Neural progenitor cell (in vitro differentiated cells): ENCODE measurements at regions not wholly inside any gene's neighbourhood (a gene's known extent, or its start where the extent isn't known, plus 50 kb on each side); places are given as distances from the start of the nearest gene placed in this dataset.

ENCODE experiments used
- DNase-seq: peaks from one replicate; pipeline ENCODE4 v3.0.0-alpha.2; 2016; ENCODE audit warnings: low spot score
- H2AFZ ChIP-seq: fragments of 200-600 bp; sonication (generic); replicated peaks from 2 replicates; pipeline ENCODE4 v1.6.1; 2016; ENCODE audit warnings: antibody characterized with exemption
- H3F3A ChIP-seq: fragments of 200-600 bp; sonication (generic); 2 replicates; pipeline ENCODE4 v1.6.1; 2016; ENCODE audit warnings: antibody characterized with exemption, low read depth
- H3K27ac ChIP-seq: fragments of 200-600 bp; sonication (generic); 2 replicates; pipeline ENCODE4 v1.5.1; 2016; ENCODE audit warnings: mild to moderate bottlenecking
- H3K27me3 ChIP-seq: fragments of 200-600 bp; sonication (generic); 2 replicates; pipeline ENCODE4 v1.6.1; 2016; ENCODE audit warnings: mild to moderate bottlenecking, moderate library complexity
- H3K36me3 ChIP-seq: fragments of 200-600 bp; sonication (generic); 2 replicates; pipeline ENCODE4 v1.5.1; 2016
- H3K4me1 ChIP-seq: fragments of 200-600 bp; sonication (generic); 2 replicates; pipeline ENCODE4 v1.6.1; 2016; ENCODE audit warnings: mixed run types
- H3K4me2 ChIP-seq: fragments of 200-600 bp; sonication (generic); 2 replicates; pipeline ENCODE4 v1.6.1; 2016
- H3K4me3 ChIP-seq: fragments of 200-600 bp; sonication (generic); 2 replicates; pipeline ENCODE4 v1.5.1; 2016
- H3K79me2 ChIP-seq: fragments of 200-600 bp; sonication (generic); 2 replicates; pipeline ENCODE4 v1.6.1; 2016; ENCODE audit warnings: low read depth
- H3K9ac ChIP-seq: fragments of 200-600 bp; sonication (generic); 2 replicates; pipeline ENCODE4 v1.6.1; 2016
- H3K9me3 ChIP-seq: fragments of 200-600 bp; sonication (generic); 2 replicates; pipeline ENCODE4 v1.5.1; 2016; ENCODE audit warnings: low read depth
- H4K20me1 ChIP-seq: fragments of 200-600 bp; sonication (generic); 2 replicates; pipeline ENCODE4 v1.6.1; 2016; ENCODE audit warnings: low read depth
- H3K27ac Mint-ChIP-seq: 3 replicates; pipeline ENCODE4 v1.8.0; 2021; ENCODE audit warnings: mixed read lengths
- H3K27me3 Mint-ChIP-seq: 2 replicates; pipeline ENCODE4 v1.8.0; 2022; ENCODE audit warnings: low read depth, mild to moderate bottlenecking, inconsistent platforms, moderate library complexity, mixed read lengths; ENCODE audit not compliant: insufficient read depth
- H3K36me3 Mint-ChIP-seq: 3 replicates; pipeline ENCODE4 v1.8.0; 2021; ENCODE audit warnings: mixed read lengths
- H3K4me1 Mint-ChIP-seq: 3 replicates; pipeline ENCODE4 v1.8.0; 2021; ENCODE audit warnings: mixed read lengths
- H3K4me3 Mint-ChIP-seq: 3 replicates; pipeline ENCODE4 v1.8.0; 2021; ENCODE audit warnings: mild to moderate bottlenecking, moderate library complexity, mixed read lengths
- H3K9me3 Mint-ChIP-seq: 3 replicates; pipeline ENCODE4 v1.8.0; 2020; ENCODE audit warnings: mixed read lengths
- CTCF ChIP-seq: fragments of 200-600 bp; sonication (generic); IDR thresholded peaks from 2 replicates; pipeline ENCODE4 v1.5.1; 2017; ENCODE audit warnings: antibody characterized with exemption, mild to moderate bottlenecking
- EZH2 ChIP-seq: fragments of 200-600 bp; sonication (generic); IDR thresholded peaks from 2 replicates; pipeline ENCODE4 v1.6.1; 2017; ENCODE audit warnings: antibody characterized with exemption, mild to moderate bottlenecking, moderate library complexity
- EZH2phosphoT487 ChIP-seq: fragments of 200-600 bp; sonication (generic); IDR thresholded peaks from 2 replicates; pipeline ENCODE4 v1.6.1; 2017; ENCODE audit warnings: antibody characterized with exemption

GRCh38 chr2:18093196-18093595 is 214.7 kb downstream of the KCNS3 start:
- no peaks in the 10 kb centered on the region for H3K27me3 Mint-ChIP-seq
- no peaks in the 10 kb centered on the region for H3K36me3 Mint-ChIP-seq
- Histone ChIP-seq H3K9me3 (no peaks in the 10 kb centered on the region), H4K20me1 (no peaks in the 10 kb centered on the region), H3K4me2 (no peak overlapping the region), H3F3A (no peaks in the 10 kb centered on the region), H3K79me2 (no peaks in the 10 kb centered on the region), H3K36me3 (no peaks in the 10 kb centered on the region), H3K4me1 (no peaks in the 10 kb centered on the region), H3K4me3 (no peak overlapping the region), H3K27ac (no peak overlapping the region), H3K9ac (no peak overlapping the region), H3K27me3 (no peaks in the 10 kb centered on the region), H2AFZ (no peak overlapping the region)
- H3K4me3 Mint-ChIP-seq = no peak overlapping the region
- H3K9me3 Mint-ChIP-seq = no peaks in the 10 kb centered on the region
- peaks cover 3% of the 10 kb centered on the region for H3K4me1 Mint-ChIP-seq
- TF ChIP-seq EZH2 (no peak), EZH2phosphoT487 (no peak), CTCF (no peak)
- no peak overlapping the region for H3K27ac Mint-ChIP-seq
- DNase-seq = no peak

- Mint-ChIP-seq H3K27ac (no peak overlapping the region), H3K9me3 (no peaks in the 10 kb centered on the region), H3K36me3 (no peaks in the 10 kb centered on the region), H3K4me3 (no peak overlapping the region), H3K27me3 (no peaks in the 10 kb centered on the region), H3K4me1 (peaks cover 3% of the 10 kb centered on the region)
- Histone ChIP-seq H4K20me1 (no peaks in the 10 kb centered on the region), H3K4me1 (no peaks in the 10 kb centered on the region), H3K27ac (no peak overlapping the region), H3K27me3 (no peaks in the 10 kb centered on the region), H3F3A (no peaks in the 10 kb centered on the region), H3K4me3 (no peak overlapping the region), H3K4me2 (no peak overlapping the region), H3K9ac (no peak overlapping the region), H3K79me2 (no peaks in the 10 kb centered on the region), H3K9me3 (no peaks in the 10 kb centered on the region), H3K36me3 (no peaks in the 10 kb centered on the region), H2AFZ (no peak overlapping the region)
- TF ChIP-seq CTCF = no peak
- no peak for TF ChIP-seq EZH2phosphoT487
- no peak for TF ChIP-seq EZH2
- no peak for DNase-seq
Measured at GRCh38 chr2:18092760-18093159, 214.3 kb downstream of the KCNS3 start.

- no peak for DNase-seq
- no peaks in the 10 kb centered on the region for H3K36me3 ChIP-seq
- H3K9me3 ChIP-seq = no peaks in the 10 kb centered on the region
- Mint-ChIP-seq H3K9me3 (no peaks in the 10 kb centered on the region), H3K36me3 (no peaks in the 10 kb centered on the region), H3K27me3 (peaks cover 2% of the 10 kb centered on the region), H3K27ac (no peak overlapping the region), H3K4me3 (no peak overlapping the region), H3K4me1 (no peaks in the 10 kb centered on the region)
- no peak overlapping the region for H2AFZ ChIP-seq
- H4K20me1 ChIP-seq = no peaks in the 10 kb centered on the region
- H3K27me3 ChIP-seq = no peaks in the 10 kb centered on the region
- no peak overlapping the region for H3K9ac ChIP-seq
- no peak overlapping the region for H3K4me3 ChIP-seq
- H3K27ac ChIP-seq = no peak overlapping the region
- no peak for TF ChIP-seq EZH2phosphoT487
- no peak for TF ChIP-seq CTCF
- no peak for TF ChIP-seq EZH2
- H3K4me2 ChIP-seq = no peak overlapping the region
- no peaks in the 10 kb centered on the region for H3K4me1 ChIP-seq
- H3K79me2 ChIP-seq = no peaks in the 10 kb centered on the region
- no peaks in the 10 kb centered on the region for H3F3A ChIP-seq
Measured at GRCh38 chr2:18085593-18085992, 207.1 kb downstream of the KCNS3 start.

- no peaks in the 10 kb centered on the region for H4K20me1 ChIP-seq
- H3F3A ChIP-seq = no peaks in the 10 kb centered on the region
- Mint-ChIP-seq H3K9me3 (peaks cover 4% of the 10 kb centered on the region), H3K36me3 (no peaks in the 10 kb centered on the region), H3K4me3 (no peak overlapping the region), H3K27me3 (peaks cover 2% of the 10 kb centered on the region), H3K4me1 (no peaks in the 10 kb centered on the region), H3K27ac (no peak overlapping the region)
- H3K4me2 ChIP-seq = no peak overlapping the region
- H3K27me3 ChIP-seq = no peaks in the 10 kb centered on the region
- H2AFZ ChIP-seq = no peak overlapping the region
- no peak overlapping the region for H3K27ac ChIP-seq
- no peak for TF ChIP-seq EZH2
- TF ChIP-seq CTCF = no peak
- no peak for TF ChIP-seq EZH2phosphoT487
- no peak for DNase-seq
- no peaks in the 10 kb centered on the region for H3K36me3 ChIP-seq
- H3K9ac ChIP-seq = no peak overlapping the region
- no peak overlapping the region for H3K4me3 ChIP-seq
- H3K79me2 ChIP-seq = no peaks in the 10 kb centered on the region
- H3K4me1 ChIP-seq = no peaks in the 10 kb centered on the region
- no peaks in the 10 kb centered on the region for H3K9me3 ChIP-seq
Measured at GRCh38 chr2:18084376-18084775, 205.9 kb downstream of the KCNS3 start.
